Skin of body (tissue), 1 donor: ENCODE measurements at regions not wholly inside any gene's neighbourhood (a gene's known extent, or its start where the extent isn't known, plus 50 kb on each side); places are given as distances from the start of the nearest gene placed in this dataset.
A peak's percentile ranks its signal among the peaks of the same experiment; 100 is the strongest.

Source experiments
- DNase-seq: peaks from one replicate; lab custom pipeline; 2025; lab: John Stamatoyannopoulos, UW

GRCh38 chr2:136404925-136405324, 287.0 kb upstream of the CXCR4 start:
- no peak for DNase-seq

- DNase-seq, result no peak
Observed at GRCh38 chr2:136404176-136404575, 286.2 kb upstream of the CXCR4 start.

- no peak for DNase-seq
Observed at GRCh38 chr2:136402281-136402680, 284.3 kb upstream of the CXCR4 start.

GRCh38 chr2:136399667-136400289, 281.8 kb upstream of the CXCR4 start:
- DNase-seq, result no peak

GRCh38 chr2:136395582-136395981, 277.6 kb upstream of the CXCR4 start:
- DNase-seq, result no peak

- DNase-seq, result no peak
Observed at GRCh38 chr2:136394136-136395060, 276.4 kb upstream of the CXCR4 start.

GRCh38 chr2:136393514-136393913, 275.6 kb upstream of the CXCR4 start:
- no peak for DNase-seq

DNA sequence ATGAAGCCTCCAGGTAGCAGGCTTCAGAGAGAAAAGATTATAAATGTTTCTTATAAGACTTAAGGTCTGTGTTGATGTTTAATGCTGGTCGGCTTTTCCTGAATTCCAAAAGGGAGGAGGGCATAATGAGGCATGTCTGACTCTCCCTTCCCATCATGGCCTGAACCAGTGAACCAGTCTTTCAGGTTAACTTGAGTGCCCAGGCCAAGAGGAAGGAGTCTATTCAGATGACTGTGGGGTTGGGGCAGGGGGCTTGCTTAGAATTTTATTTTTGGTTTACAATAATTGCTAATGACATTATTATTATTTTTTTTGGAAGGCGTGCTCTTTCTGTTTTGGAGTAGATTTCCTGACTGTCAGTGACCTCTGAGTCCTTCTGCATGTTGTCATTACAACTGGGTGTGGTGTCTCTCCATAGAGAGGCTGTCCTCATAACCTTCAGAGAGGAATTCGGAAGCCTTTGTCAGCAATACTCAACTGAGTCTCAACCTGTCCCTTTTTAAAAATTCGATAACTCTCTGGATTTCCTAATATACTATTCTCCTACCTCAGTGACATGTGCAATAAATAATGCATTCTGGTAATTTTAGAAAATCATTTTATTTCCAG, 275.1 kb upstream of the CXCR4 start:
- DNase-seq, result no peak

GRCh38 chr2:136389809-136390208, 271.9 kb upstream of the CXCR4 start:
- no peak for DNase-seq

GRCh38 chr2:136386046-136386445, 268.1 kb upstream of the CXCR4 start:
- DNase-seq, result no peak

DNA sequence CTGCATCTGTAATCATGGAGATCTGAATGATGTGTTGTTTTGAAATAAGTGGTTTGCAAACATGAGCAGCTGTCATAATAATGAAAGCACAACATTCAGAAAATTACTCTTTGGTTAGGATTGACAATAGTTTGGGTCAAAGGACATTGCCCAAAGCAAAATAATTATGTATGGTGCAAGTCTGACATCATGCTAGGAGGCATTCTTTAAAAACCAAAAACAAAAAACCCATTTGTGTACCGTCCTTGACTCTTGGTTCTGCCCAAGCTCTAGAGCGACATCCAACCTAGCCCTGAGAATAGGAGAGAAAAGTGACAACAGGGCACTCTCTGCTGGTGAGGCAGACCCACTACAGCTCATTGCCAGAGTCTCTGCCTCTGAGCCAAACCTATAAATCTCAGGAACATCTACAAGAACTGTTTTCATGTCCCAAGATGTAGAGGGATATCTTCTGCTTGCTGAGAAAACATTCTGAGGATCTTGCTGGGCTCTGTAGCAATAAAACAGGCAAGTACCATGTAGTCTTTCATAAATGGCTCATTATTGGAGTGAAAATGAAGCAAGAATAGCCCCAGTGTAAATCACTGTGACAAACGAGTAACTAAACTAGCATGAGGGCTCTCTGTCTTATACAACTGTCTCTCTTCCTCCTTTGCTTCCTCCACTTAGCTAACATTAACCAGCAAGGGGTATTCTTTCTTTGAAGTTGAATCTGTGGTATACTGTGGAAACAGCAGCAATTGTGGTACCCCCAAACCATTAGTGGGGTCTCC, 266.8 kb upstream of the CXCR4 start:
- DNase-seq, result peak; percentile 29

DNA sequence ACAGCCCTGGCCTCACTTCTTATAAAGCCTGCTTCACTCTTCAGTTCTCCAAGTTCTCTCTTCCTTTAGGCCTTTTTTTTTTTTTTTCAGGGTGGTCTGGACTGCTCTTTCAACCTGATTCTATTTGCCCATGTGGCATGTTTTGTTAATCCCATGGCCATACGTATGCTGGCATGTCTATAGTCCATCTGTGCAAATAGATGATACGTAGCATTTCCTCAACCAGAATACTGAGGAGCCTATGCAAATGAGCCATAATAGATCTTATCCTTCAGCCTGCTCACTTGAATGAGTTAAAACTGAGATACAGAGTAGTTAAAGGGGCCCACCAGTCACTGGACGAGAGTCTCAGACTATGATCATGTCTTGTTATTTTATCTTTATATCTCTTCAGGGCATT, 265.2 kb upstream of the CXCR4 start:
- DNase-seq, result no peak

DNA sequence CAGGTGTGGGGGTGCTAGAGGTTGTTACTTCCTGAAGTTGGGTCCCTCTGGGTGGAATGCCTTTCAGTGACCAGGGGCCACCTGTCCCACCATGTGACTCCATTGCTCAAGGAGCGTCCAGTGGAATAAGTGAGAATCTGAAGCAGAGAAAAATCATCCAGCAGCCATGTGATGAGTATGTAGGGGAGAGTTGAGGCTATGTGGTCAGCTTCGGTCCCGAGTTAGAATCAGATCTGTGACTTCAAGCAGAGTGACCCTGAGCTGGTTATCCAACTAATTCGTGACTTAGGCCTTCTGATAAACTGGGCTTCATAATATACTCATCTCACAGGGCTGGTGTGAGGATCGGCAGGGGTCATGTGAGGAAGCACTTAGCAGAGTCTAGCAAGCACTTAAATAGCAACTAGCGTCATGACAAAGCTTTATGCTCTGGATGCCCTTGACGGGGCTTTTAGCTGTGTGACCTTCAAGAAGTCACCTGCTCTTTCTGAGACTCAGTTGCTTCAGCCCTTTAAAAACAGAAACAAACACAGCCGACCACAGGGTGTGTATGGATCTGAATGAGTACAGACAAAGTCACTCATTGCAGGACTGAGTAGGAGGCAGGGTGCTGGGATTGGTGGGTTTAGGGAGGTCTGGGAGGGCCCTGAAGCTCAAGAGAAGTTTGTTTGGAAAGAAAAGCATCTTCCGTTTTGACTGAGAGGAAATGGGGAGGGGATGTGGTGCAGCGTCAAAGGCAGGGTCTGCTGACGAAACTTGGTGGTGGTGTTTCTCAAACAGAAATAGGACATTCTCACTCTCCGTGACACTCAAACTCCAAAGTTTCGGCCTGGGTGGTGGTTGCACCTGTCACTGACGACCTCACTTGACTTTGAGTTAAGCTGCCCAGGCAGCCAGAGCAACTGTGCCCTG, 264.0 kb upstream of the CXCR4 start:
- no peak for DNase-seq

DNA sequence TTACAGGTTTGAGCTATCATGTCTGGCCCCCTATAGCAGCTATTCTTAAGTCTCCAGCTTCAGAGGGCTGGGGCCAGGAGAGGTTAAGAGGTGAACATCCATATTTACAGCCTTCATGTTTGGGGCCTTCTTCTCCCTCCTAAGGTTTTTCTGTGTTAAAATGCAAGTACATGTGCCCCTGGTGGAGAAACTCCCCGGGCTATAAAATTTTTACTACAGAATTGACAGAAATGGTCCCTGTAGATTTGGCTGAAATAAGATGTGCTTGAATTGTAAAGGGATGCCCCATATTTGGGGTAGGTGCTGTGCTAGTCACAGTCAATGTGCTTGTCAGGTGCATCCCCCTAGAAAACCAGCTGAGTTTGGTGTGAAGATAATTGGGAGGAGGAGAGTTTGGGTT, 263.3 kb upstream of the CXCR4 start:
- no peak for DNase-seq

DNA sequence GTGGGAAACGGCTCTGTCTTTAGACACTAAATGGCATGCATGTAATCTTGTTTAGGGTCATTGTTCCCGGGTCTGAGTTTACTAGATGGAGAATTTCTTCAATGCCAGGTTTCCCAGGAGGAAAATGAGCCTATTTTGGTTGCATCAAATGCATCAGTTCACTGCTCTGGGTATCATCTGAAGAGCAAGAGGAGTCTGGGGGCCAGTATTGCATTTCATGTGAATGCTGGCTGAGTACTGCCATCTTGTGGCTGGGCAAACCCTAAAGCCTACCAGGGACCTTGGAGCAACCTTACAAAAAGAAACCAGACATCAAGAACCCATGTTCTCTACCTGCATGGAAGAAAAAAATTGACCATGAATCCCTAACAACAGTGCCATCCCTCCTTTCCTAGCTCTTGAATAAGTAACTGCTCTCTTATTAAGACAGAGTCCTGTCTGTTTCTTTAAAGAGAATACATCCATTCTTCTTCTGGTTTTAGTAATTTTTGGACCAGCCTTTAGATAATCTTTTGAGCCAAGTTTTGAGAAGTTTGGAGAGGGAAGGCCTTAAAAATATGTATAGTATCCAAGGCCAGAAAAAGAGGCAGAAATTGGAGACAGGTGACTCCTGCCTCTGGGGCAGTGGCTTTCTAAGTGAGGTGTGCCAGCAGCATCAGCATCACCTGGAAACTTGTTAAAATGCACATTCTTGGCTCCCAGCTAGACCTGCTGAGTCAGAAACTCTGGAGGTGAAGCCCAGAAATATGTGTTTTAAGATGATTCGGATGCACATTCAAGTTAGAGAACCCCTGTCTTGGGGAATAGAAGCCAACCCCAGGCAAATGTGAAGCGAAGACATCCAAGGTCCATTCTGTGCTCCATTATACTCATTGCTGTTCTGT, 261.0 kb upstream of the CXCR4 start:
- DNase-seq, result peak; percentile 25

GRCh38 chr2:136377423-136378382, 259.8 kb upstream of the CXCR4 start:
- DNase-seq, result no peak

DNA sequence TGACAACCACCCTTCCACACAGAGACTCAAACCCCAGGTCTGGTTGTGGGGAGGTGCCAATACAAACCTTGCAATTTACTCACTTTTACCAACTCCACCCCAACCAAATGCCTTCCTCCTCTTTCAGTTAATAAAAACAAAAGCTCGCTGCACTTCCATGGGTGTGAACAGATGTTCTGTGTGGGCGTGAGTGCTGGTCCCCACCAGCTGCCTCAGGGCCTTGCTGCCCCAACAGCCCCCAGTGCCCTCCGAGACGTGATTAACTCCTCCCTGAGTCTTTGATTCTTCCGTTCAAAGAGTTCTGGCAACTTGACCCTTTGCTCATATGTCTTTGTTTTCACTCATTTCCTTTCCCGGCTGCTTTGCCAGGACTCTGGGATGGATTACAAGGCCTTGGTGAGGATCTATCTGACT, 258.9 kb upstream of the CXCR4 start:
- DNase-seq, result peak; percentile 26

GRCh38 chr2:136376211-136376610, 258.3 kb upstream of the CXCR4 start:
- DNase-seq, result no peak
